HCT116 (cell line): ENCODE measurements at regions not wholly inside any gene's neighbourhood (a gene's known extent, or its start where the extent isn't known, plus 50 kb on each side); places are given as distances from the start of the nearest gene placed in this dataset.

Experiments
- ATAC-seq: fragments of 200-7000 bp; cut with Tn5 transposase; 2 replicates; pipeline ENCODE4 v1.9.1; 2020; ENCODE audit warnings: mild to moderate bottlenecking, moderate library complexity
- BruUV-seq: library from RNA; stranded (reverse); fragments of 400-500 nt; replicated peaks from 2 replicates; lab custom pipeline; 2021; lab: Mats Ljungman, UMichigan
- CTCF ChIA-PET: fragments of 300-600 bp; sonication (Branson Sonifier 250); formaldehyde crosslinking; loops from one replicate; lab custom pipeline; 2021; ENCODE audit warnings: antibody characterized with exemption; lab: Charles Lee
- POLR2A ChIA-PET: fragments of 300-600, 350-600 bp; sonication (Branson Sonifier 250); formaldehyde crosslinking; loops from one replicate; lab custom pipeline; 2021; ENCODE audit warnings: antibody characterized with exemption; lab: Charles Lee
- RAD21 ChIA-PET, 2 experiments: fragments of 300-600 bp; sonication (Branson Sonifier 250); formaldehyde crosslinking; loops; one replicate each; lab custom pipeline; 2023; ENCODE audit warnings: low total read pairs in 2 of 2; ENCODE audit not compliant: uncharacterized antibody in 2 of 2, unreplicated experiment in 2 of 2, low non-redundant PET in 1 of 2; lab: Charles Lee
- DNase-seq: peaks from one replicate; pipeline ENCODE4 v3.0.0-alpha.2; 2010; ENCODE audit warnings: low read depth, low spot score
- H2AFZ ChIP-seq: fragments of 200-600 bp; shearing (Covaris generic), sonication (generic); 2 replicates; pipeline ENCODE4 v1.6.1; 2017; ENCODE audit warnings: low read depth, mixed run types, mixed read lengths, antibody characterized with exemption, low read length; ENCODE audit not compliant: poor library complexity, severe bottlenecking
- H3K27ac ChIP-seq: 2 replicates; pipeline ENCODE4 v1.5.1; 2012; ENCODE audit warnings: low read depth, low read length
- H3K27me3 ChIP-seq: fragments of 200-600 bp; sonication (generic); 2 replicates; pipeline ENCODE4 v1.6.1; 2016; ENCODE audit warnings: mixed run types, low read length, mixed read lengths; ENCODE audit not compliant: insufficient read depth
- H3K36me3 ChIP-seq, 2 experiments: fragments of 200-500 bp in 1 of 2; fragments of 200-600 bp in 1 of 2; sonication (Bioruptor generic) in 1 of 2; sonication (generic) in 1 of 2; 2 replicates each; pipeline versions ENCODE4 v1.5.1 to v1.6.1; 2014 to 2016; ENCODE audit warnings: low read length in 2 of 2, inconsistent platforms in 1 of 2, mixed read lengths in 1 of 2, mixed run types in 1 of 2; ENCODE audit not compliant: insufficient read depth in 2 of 2, control insufficient read depth in 1 of 2
- H3K4me1 ChIP-seq, 2 experiments: fragments of 200-600 bp in 1 of 2; sonication (generic) in 1 of 2; 2 replicates each; pipeline versions ENCODE4 v1.5.1 to v1.6.1; 2012 to 2017; ENCODE audit warnings: low read length in 2 of 2, inconsistent platforms in 1 of 2, mild to moderate bottlenecking in 1 of 2, mixed read lengths in 1 of 2, mixed run types in 1 of 2, moderate library complexity in 1 of 2; ENCODE audit not compliant: insufficient read depth in 2 of 2, control insufficient read depth in 1 of 2
- H3K4me2 ChIP-seq: fragments of 200-600 bp; sonication (generic); 2 replicates; pipeline ENCODE4 v1.6.1; 2017; ENCODE audit warnings: mixed run types, low read length, mixed read lengths
- H3K4me3 ChIP-seq, 2 experiments: fragments of 200-600 bp in 1 of 2; sonication (generic) in 1 of 2; replicated peaks in 1 of 2; 2 replicates each; pipeline ENCODE4 v1.5.1; 2011 to 2016; ENCODE audit warnings: low read length in 2 of 2, control low read depth in 1 of 2, low read depth in 1 of 2, mild to moderate bottlenecking in 1 of 2, mixed read lengths in 1 of 2, mixed run types in 1 of 2
- H3K79me2 ChIP-seq: fragments of 200-600 bp; sonication (generic); 2 replicates; pipeline ENCODE4 v1.6.1; 2017; ENCODE audit warnings: mild to moderate bottlenecking, mixed run types, low read length, moderate library complexity, mixed read lengths; ENCODE audit not compliant: insufficient read depth
- H3K9ac ChIP-seq: fragments of 200-600 bp; sonication (generic); 2 replicates; pipeline ENCODE4 v1.6.1; 2016; ENCODE audit warnings: low read length, mixed read lengths
- H3K9me2 ChIP-seq: fragments of 200-600 bp; sonication (generic), shearing (Covaris generic); 2 replicates; pipeline ENCODE4 v1.6.1; 2017; ENCODE audit warnings: mixed run types, mild to moderate bottlenecking, moderate library complexity; ENCODE audit not compliant: insufficient read depth
- H3K9me3 ChIP-seq, 2 experiments: fragments of 200-500 bp in 1 of 2; fragments of 200-600 bp in 1 of 2; sonication (Bioruptor generic) in 1 of 2; sonication (generic) in 1 of 2; 2 replicates each; pipeline ENCODE4 v1.6.1; 2014 to 2017; ENCODE audit warnings: low read length in 2 of 2, mixed read lengths in 2 of 2, inconsistent platforms in 1 of 2, low read depth in 1 of 2, mild to moderate bottlenecking in 1 of 2, mixed run types in 1 of 2, moderate library complexity in 1 of 2; ENCODE audit not compliant: control insufficient read depth in 1 of 2, insufficient read depth in 1 of 2
- H4K20me1 ChIP-seq: fragments of 200-600 bp; sonication (generic), shearing (Covaris generic); 2 replicates; pipeline ENCODE4 v1.6.1; 2017; ENCODE audit warnings: mixed run types, mild to moderate bottlenecking, moderate library complexity; ENCODE audit not compliant: insufficient read depth
- CBX3 ChIP-seq: IDR thresholded peaks from 2 replicates; pipeline ENCODE4 v1.6.1; 2012; ENCODE audit warnings: low read depth
- CEBPB ChIP-seq: IDR thresholded peaks from 2 replicates; pipeline ENCODE4 v1.6.1; 2012; ENCODE audit warnings: low read depth
- EGR1 ChIP-seq: IDR thresholded peaks from 2 replicates; pipeline ENCODE4 v1.6.1; 2012; ENCODE audit warnings: low read depth
- EZH2 ChIP-seq: fragments of 200-600 bp; sonication (generic); IDR thresholded peaks from 2 replicates; pipeline ENCODE4 v1.6.1; 2017; ENCODE audit warnings: antibody characterized with exemption, mixed run types
- JUND ChIP-seq: IDR thresholded peaks from 2 replicates; pipeline ENCODE4 v1.6.1; 2012
- POLR2A ChIP-seq: IDR thresholded peaks from 2 replicates; pipeline ENCODE4 v1.7.0; 2011; ENCODE audit warnings: borderline replicate concordance; ENCODE audit not compliant: insufficient read depth, insufficient read length; ENCODE audit errors: extremely low read depth
- RAD21 ChIP-seq: IDR thresholded peaks from 2 replicates; pipeline ENCODE4 v1.6.1; 2012; ENCODE audit warnings: low read depth, mild to moderate bottlenecking
- REST ChIP-seq: IDR thresholded peaks from 2 replicates; pipeline ENCODE4 v1.6.1; 2012; ENCODE audit warnings: low read depth
- YY1 ChIP-seq: IDR thresholded peaks from 2 replicates; pipeline ENCODE4 v1.6.1; 2011; ENCODE audit warnings: low read length, low read depth, moderate library complexity, mild to moderate bottlenecking; ENCODE audit not compliant: insufficient replicate concordance; ENCODE audit errors: extremely low read depth
- ZFX ChIP-seq: fragments of 450-650 bp; IDR thresholded peaks from 2 replicates; pipeline ENCODE4 v1.6.1; 2017
- intact Hi-C: fragments of 100-400 bp; cut with micrococcal nuclease; formaldehyde crosslinking; loops from 2 replicates; pipeline ENCODE4 v1.10.0; 2022
- TF ChIP-seq, protein P1 (sequence below): IDR thresholded peaks from 2 replicates; pipeline ENCODE4 v1.6.1; 2011; ENCODE audit warnings: mild to moderate bottlenecking, low read length, moderate library complexity; ENCODE audit not compliant: insufficient replicate concordance; ENCODE audit errors: extremely low read depth
- TF ChIP-seq, protein P2 (sequence below): IDR thresholded peaks from 2 replicates; pipeline ENCODE4 v1.6.1; 2012
- TF ChIP-seq, protein P3 (sequence below): IDR thresholded peaks from 2 replicates; pipeline ENCODE4 v1.6.1; 2012

GRCh38 chr20:20897145-20897544, 184.7 kb upstream of the RALGAPA2 start:
- TF ChIP-seq, protein P1, sequence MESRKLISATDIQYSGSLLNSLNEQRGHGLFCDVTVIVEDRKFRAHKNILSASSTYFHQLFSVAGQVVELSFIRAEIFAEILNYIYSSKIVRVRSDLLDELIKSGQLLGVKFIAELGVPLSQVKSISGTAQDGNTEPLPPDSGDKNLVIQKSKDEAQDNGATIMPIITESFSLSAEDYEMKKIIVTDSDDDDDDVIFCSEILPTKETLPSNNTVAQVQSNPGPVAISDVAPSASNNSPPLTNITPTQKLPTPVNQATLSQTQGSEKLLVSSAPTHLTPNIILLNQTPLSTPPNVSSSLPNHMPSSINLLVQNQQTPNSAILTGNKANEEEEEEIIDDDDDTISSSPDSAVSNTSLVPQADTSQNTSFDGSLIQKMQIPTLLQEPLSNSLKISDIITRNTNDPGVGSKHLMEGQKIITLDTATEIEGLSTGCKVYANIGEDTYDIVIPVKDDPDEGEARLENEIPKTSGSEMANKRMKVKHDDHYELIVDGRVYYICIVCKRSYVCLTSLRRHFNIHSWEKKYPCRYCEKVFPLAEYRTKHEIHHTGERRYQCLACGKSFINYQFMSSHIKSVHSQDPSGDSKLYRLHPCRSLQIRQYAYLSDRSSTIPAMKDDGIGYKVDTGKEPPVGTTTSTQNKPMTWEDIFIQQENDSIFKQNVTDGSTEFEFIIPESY: no peak
- TF ChIP-seq, protein P2, sequence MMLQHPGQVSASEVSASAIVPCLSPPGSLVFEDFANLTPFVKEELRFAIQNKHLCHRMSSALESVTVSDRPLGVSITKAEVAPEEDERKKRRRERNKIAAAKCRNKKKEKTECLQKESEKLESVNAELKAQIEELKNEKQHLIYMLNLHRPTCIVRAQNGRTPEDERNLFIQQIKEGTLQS: no peak
- no peak for TF ChIP-seq JUND
- TF ChIP-seq, protein P3, sequence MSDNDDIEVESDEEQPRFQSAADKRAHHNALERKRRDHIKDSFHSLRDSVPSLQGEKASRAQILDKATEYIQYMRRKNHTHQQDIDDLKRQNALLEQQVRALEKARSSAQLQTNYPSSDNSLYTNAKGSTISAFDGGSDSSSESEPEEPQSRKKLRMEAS: no peak
- TF ChIP-seq REST: no peak
- TF ChIP-seq POLR2A: no peak
- TF ChIP-seq ZFX: no peak
- TF ChIP-seq EGR1: no peak
- no peak for TF ChIP-seq CBX3
- no peak for TF ChIP-seq EZH2
- no peak for TF ChIP-seq CEBPB
- TF ChIP-seq RAD21: no peak
- TF ChIP-seq YY1: no peak
- no peaks in the 10 kb centered on the region for H3K9me2 ChIP-seq
- intact Hi-C loops: no loop called here
- no peaks in the 10 kb centered on the region for H4K20me1 ChIP-seq
- ChIA-PET CTCF (no interaction called here), RAD21 (no interaction called here), POLR2A (no interaction called here)
- BruUV-seq: no TSS peak
- no peaks in the 10 kb centered on the region for H3K79me2 ChIP-seq
- ATAC-seq: no peak
- no peaks in the 10 kb centered on the region for H3K36me3 ChIP-seq
- H3K27ac ChIP-seq: no peak overlapping the region
- no peak for DNase-seq
- no peaks in the 10 kb centered on the region; the same call in 1 of the 2 replicates for H3K27me3 ChIP-seq
- H3K4me1 ChIP-seq: no peaks in the 10 kb centered on the region
- H3K9me3 ChIP-seq: no peaks in the 10 kb centered on the region
- no peak overlapping the region for H3K4me3 ChIP-seq
- no peak overlapping the region for H3K4me2 ChIP-seq
- no peak overlapping the region for H2AFZ ChIP-seq
- no peak overlapping the region for H3K9ac ChIP-seq
